Body of pancreas (tissue), 4 donors: ENCODE measurements at regions not wholly inside any gene's neighbourhood (a gene's known extent, or its start where the extent isn't known, plus 50 kb on each side); places are given as distances from the start of the nearest gene placed in this dataset.
A peak's percentile ranks its signal among the peaks of the same experiment; 100 is the strongest.
"Not testable (repeated sequence)": the region's sequence is repeated elsewhere in the genome, so short reads cannot be mapped to it uniquely, and the experiment has no call there.

Experiments used
- ATAC-seq: fragments of 150-250 bp; one replicate; pipeline ENCODE4 v1.9.1; 2016
- DNase-seq, 4 donors: peaks; one replicate each; pipeline ENCODE4 v3.0.0-alpha.2; 2019
- H3K27ac ChIP-seq, 4 donors: fragments of 200-600 bp; sonication (generic); 1 replicate in 3 of 4; 2 replicates in 1 of 4; pipeline versions ENCODE4 v1.5.1 to v1.6.1; 2016 to 2019; ENCODE audit warnings: mild to moderate bottlenecking in 1 of 4, mixed read lengths in 1 of 4, moderate library complexity in 1 of 4
- H3K27me3 ChIP-seq, 2 donors: fragments of 200-600 bp; sonication (generic); one replicate each; pipeline ENCODE4 v1.6.0; 2016; ENCODE audit warnings: mild to moderate bottlenecking in 1 of 2
- H3K36me3 ChIP-seq, 2 donors: fragments of 200-600 bp; sonication (generic); replicated peaks in 1 of 2; 2 replicates each; pipeline ENCODE4 v1.5.1; 2016; ENCODE audit warnings: low read depth in 2 of 2; ENCODE audit not compliant: insufficient read depth in 1 of 2
- H3K4me1 ChIP-seq: fragments of 200-600 bp; sonication (generic); one replicate; pipeline ENCODE4 v1.6.0; 2016
- H3K4me3 ChIP-seq, 2 donors: fragments of 200-600 bp; sonication (generic); 1 replicate in 1 of 2; 2 replicates in 1 of 2; pipeline ENCODE4 v1.5.1; 2016 to 2019
- H3K9me3 ChIP-seq, 3 donors: fragments of 200-600 bp; sonication (generic); 1 replicate in 2 of 3; 2 replicates in 1 of 3; pipeline ENCODE4 v1.5.1; 2016
- POLR2A ChIP-seq, 3 donors: fragments of 450-650 bp; IDR thresholded peaks; one replicate each; pipeline ENCODE4 v1.6.1; 2016; ENCODE audit warnings: antibody characterized with exemption in 3 of 3, mild to moderate bottlenecking in 2 of 3
- WGBS, 2 donors: methylation state at CpG; one replicate each; pipeline ENCODE4 v1.1.5; 2017; 5-methylcytosine and 5-hydroxymethylcytosine counted together
- intact Hi-C: fragments of 100-400 bp; cut with DNase I; formaldehyde crosslinking; loops from one replicate; pipeline ENCODE4 v1.15.1; 2023
- TF ChIP-seq, protein P1 (sequence below), 7 experiments: fragments of 450-650 bp in 4 of 7; fragments of 200-600 bp in 3 of 7; sonication (generic) in 3 of 7; IDR thresholded peaks; one replicate each; pipeline ENCODE4 v1.5.1; 2016 to 2019; ENCODE audit warnings: antibody characterized with exemption in 7 of 7

DNA sequence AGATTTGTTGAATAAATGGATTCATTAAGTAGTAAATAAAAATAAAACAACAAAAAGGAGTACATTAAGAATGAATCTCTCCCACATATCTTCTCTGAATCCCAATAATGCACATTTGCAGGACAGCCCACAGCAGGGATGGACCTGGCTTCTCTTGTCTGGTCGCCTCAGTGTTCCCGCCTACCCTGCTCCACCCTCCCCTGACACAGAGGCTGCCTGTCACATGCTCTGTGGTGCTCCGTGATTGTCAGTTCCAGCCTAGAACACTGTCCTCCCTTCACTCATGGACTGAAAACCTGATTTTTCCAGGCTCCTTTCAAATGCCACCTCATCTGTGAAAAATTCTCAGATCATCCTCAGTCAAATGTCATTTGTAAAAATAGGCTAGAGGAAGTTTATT lies 94.5 kb upstream of the GPR12 start:
- Histone ChIP-seq H3K27me3 (no peaks in the 10 kb centered on the region), H3K9me3 (no peaks in the 10 kb centered on the region), H3K27ac (no peak overlapping the region), H3K4me1 (no peaks in the 10 kb centered on the region), H3K36me3 (no peaks in the 10 kb centered on the region), H3K4me3 (no peak overlapping the region)
- no peak for TF ChIP-seq POLR2A (IDR thresholded peaks at IDR 0.05)
- intact Hi-C loops = no loop called here
- no peak for ATAC-seq
- 49 to 58% methylated on average over 3 of the region's 3 CpGs for WGBS, 2 donors
- no peak for DNase-seq

DNA sequence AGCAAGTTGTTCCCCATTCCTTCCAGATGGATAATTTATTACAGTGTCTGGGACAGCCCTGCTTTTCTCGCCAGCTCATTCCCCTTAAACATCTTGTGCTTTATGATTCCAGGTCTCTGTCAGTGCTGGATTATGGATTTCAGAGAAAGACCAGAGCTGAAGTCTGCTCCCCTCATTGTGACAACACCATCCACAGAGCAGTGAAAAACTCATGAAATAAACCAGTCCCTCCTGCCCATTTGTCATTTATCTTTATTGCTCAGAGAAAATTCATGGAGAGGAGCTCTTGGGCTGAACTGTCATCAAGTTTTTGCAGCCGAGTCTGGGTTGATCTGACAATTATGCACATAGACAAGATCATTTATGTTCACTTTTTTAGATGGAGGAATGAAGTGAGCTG lies 92.7 kb upstream of the GPR12 start:
- no peak for ATAC-seq
- DNase-seq = no peak
- H3K27ac ChIP-seq = no peak overlapping the region
- WGBS, 2 donors = 32 to 47% methylated on average over 2 of the region's 2 CpGs
- intact Hi-C loops = no loop called here
- no peak for TF ChIP-seq POLR2A (IDR thresholded peaks at IDR 0.05)
- no peak overlapping the region for H3K4me3 ChIP-seq
- H3K9me3 ChIP-seq = no peaks in the 10 kb centered on the region
- no peaks in the 10 kb centered on the region for H3K27me3 ChIP-seq
- no peaks in the 10 kb centered on the region for H3K36me3 ChIP-seq
- no peaks in the 10 kb centered on the region for H3K4me1 ChIP-seq

DNA sequence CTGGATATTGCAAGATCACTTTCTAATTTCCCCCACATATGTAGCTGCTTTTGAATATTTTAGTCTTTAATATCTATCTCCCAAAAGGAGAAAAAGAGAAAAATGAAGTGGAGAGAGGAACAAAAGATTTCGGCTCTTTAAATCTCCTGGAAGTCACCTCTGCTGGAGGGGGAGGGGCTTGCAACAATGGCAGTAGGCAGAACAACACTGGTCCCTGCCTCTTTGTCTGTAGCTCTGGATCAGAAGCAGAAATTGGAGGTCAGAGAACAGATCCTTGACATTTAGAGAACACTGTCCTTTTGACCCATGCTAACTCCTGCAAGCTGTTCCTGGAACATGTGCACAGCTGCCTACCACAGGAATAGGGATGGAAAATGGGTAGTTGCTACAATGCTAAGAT lies 86.7 kb upstream of the GPR12 start:
- no peak for TF ChIP-seq POLR2A (IDR thresholded peaks at IDR 0.05)
- TF ChIP-seq, protein P1, sequence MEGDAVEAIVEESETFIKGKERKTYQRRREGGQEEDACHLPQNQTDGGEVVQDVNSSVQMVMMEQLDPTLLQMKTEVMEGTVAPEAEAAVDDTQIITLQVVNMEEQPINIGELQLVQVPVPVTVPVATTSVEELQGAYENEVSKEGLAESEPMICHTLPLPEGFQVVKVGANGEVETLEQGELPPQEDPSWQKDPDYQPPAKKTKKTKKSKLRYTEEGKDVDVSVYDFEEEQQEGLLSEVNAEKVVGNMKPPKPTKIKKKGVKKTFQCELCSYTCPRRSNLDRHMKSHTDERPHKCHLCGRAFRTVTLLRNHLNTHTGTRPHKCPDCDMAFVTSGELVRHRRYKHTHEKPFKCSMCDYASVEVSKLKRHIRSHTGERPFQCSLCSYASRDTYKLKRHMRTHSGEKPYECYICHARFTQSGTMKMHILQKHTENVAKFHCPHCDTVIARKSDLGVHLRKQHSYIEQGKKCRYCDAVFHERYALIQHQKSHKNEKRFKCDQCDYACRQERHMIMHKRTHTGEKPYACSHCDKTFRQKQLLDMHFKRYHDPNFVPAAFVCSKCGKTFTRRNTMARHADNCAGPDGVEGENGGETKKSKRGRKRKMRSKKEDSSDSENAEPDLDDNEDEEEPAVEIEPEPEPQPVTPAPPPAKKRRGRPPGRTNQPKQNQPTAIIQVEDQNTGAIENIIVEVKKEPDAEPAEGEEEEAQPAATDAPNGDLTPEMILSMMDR (IDR thresholded peaks at IDR 0.05) = no peak
- intact Hi-C loops = no loop called here
- no peaks in the 10 kb centered on the region for H3K4me1 ChIP-seq
- no peaks in the 10 kb centered on the region for H3K36me3 ChIP-seq
- H3K4me3 ChIP-seq = no peak overlapping the region
- H3K27ac ChIP-seq = no peak overlapping the region
- H3K27me3 ChIP-seq = no peaks in the 10 kb centered on the region
- no peaks in the 10 kb centered on the region for H3K9me3 ChIP-seq
- DNase-seq = no peak
- WGBS, 2 donors = 45 to 48% methylated on average over 1 of the region's 1 CpG
- ATAC-seq = no peak

DNA sequence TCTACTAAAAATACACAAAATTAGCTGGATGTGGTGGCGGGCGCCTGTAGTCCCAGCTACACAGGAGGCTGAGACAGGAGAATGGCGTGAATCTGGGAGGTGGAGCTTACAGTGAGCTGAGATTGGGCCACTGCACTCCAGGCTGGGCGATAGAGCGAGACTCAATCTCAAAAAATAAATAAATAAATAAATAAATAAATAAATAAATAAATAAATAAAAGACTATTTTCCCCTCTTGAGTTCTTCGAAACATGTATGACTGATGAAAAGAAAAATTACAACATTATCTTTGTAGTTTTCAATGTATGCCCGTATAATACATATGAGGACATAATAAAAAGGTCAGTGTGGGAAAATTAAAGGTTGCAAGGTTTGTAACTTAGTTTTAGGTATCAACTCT lies 84.5 kb upstream of the GPR12 start:
- ATAC-seq, H3K9me3 ChIP-seq, intact Hi-C loops, H3K36me3 ChIP-seq, DNase-seq, H3K27ac ChIP-seq, H3K4me1 ChIP-seq, H3K27me3 ChIP-seq, H3K4me3 ChIP-seq: not testable (repeated sequence)
- 78 to 90% methylated on average over 7 of the region's 7 CpGs for WGBS, 2 donors

DNA sequence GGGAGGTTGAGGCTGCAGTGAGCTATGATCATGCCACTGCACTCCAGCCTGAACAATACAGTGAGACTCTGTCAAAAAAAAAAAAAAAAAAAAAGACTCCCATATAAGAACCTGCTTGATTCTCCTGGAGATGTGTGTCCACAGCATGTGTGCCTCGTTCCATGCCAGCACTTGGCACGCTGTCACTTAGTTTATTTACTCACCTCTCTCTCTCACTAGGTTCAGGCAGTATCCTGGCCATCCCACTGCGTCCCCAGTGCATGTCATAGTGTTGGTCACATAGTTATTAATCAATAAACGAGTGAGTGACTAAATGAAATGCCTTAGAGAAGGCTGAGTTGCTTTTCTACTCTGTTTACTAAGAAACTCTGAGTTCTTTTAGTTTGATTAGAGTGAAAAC lies 79.1 kb upstream of the GPR12 start:
- H3K27me3 ChIP-seq = no peaks in the 10 kb centered on the region
- intact Hi-C loops = no loop called here
- DNase-seq = peak in 2 of 4 donors; percentile 22 to 27

DNA sequence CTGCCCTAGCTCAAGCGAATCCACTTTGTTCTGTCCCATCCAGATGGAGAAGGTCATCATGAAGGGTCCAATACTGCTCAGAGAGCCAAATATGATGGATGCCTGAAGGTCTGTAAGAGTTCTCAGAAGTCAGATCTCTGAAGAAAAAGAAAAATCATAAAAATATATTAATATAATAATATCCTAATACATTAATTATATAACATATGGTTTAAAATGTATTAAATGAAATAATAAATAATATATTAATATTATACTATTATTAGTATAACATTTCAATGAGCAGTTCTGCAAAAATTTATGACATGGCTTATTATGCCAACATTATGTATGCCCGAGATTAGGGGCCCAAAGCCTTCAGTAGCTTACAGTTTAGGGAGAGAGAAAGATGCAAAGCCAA lies 78.2 kb upstream of the GPR12 start:
- no peaks in the 10 kb centered on the region for H3K27me3 ChIP-seq
- H3K36me3 ChIP-seq = no peaks in the 10 kb centered on the region
- H3K27ac ChIP-seq = no peak overlapping the region
- ATAC-seq = no peak
- no peak for DNase-seq
- TF ChIP-seq, protein P1 (IDR thresholded peaks at IDR 0.05) = no peak
- no peak for TF ChIP-seq POLR2A (IDR thresholded peaks at IDR 0.05)
- H3K4me3 ChIP-seq = no peak overlapping the region
- WGBS, 2 donors = 40 to 49% methylated on average over 2 of the region's 2 CpGs
- intact Hi-C loops = no loop called here
- no peaks in the 10 kb centered on the region for H3K4me1 ChIP-seq
- no peaks in the 10 kb centered on the region for H3K9me3 ChIP-seq

More for the DNA sequence above, 79.1 kb upstream of the GPR12 start:
- no peak for ATAC-seq
- H3K4me1 ChIP-seq = no peaks in the 10 kb centered on the region
- H3K9me3 ChIP-seq = no peaks in the 10 kb centered on the region
- WGBS, 2 donors = 5 to 24% methylated on average over 4 of the region's 4 CpGs
- no peak for TF ChIP-seq POLR2A (IDR thresholded peaks at IDR 0.05)
- TF ChIP-seq, protein P1 (IDR thresholded peaks at IDR 0.05) = no peak
- no peak overlapping the region for H3K27ac ChIP-seq
- no peak overlapping the region for H3K4me3 ChIP-seq
- H3K36me3 ChIP-seq = no peaks in the 10 kb centered on the region
